Body of pancreas (tissue), 4 donors: ENCODE measurements at regions not wholly inside any gene's neighbourhood (a gene's known extent, or its start where the extent isn't known, plus 50 kb on each side); places are given as distances from the start of the nearest gene placed in this dataset.

Experiments
- ATAC-seq: fragments of 150-250 bp; one replicate; pipeline ENCODE4 v1.9.1; 2016
- DNase-seq, 4 donors: peaks; one replicate each; pipeline ENCODE4 v3.0.0-alpha.2; 2019
- H3K27ac ChIP-seq, 4 donors: fragments of 200-600 bp; sonication (generic); 1 replicate in 3 of 4; 2 replicates in 1 of 4; pipeline versions ENCODE4 v1.5.1 to v1.6.1; 2016 to 2019; ENCODE audit warnings: mild to moderate bottlenecking in 1 of 4, mixed read lengths in 1 of 4, moderate library complexity in 1 of 4
- H3K27me3 ChIP-seq, 2 donors: fragments of 200-600 bp; sonication (generic); one replicate each; pipeline ENCODE4 v1.6.0; 2016; ENCODE audit warnings: mild to moderate bottlenecking in 1 of 2
- H3K36me3 ChIP-seq, 2 donors: fragments of 200-600 bp; sonication (generic); replicated peaks in 1 of 2; 2 replicates each; pipeline ENCODE4 v1.5.1; 2016; ENCODE audit warnings: low read depth in 2 of 2; ENCODE audit not compliant: insufficient read depth in 1 of 2
- H3K4me1 ChIP-seq: fragments of 200-600 bp; sonication (generic); one replicate; pipeline ENCODE4 v1.6.0; 2016
- H3K4me3 ChIP-seq, 2 donors: fragments of 200-600 bp; sonication (generic); 1 replicate in 1 of 2; 2 replicates in 1 of 2; pipeline ENCODE4 v1.5.1; 2016 to 2019
- H3K9me3 ChIP-seq, 3 donors: fragments of 200-600 bp; sonication (generic); 1 replicate in 2 of 3; 2 replicates in 1 of 3; pipeline ENCODE4 v1.5.1; 2016
- POLR2A ChIP-seq, 3 donors: fragments of 450-650 bp; IDR thresholded peaks; one replicate each; pipeline ENCODE4 v1.6.1; 2016; ENCODE audit warnings: antibody characterized with exemption in 3 of 3, mild to moderate bottlenecking in 2 of 3
- WGBS, 2 donors: methylation state at CpG; one replicate each; pipeline ENCODE4 v1.1.5; 2017; 5-methylcytosine and 5-hydroxymethylcytosine counted together
- intact Hi-C: fragments of 100-400 bp; cut with DNase I; formaldehyde crosslinking; loops from one replicate; pipeline ENCODE4 v1.15.1; 2023
- TF ChIP-seq, protein P1 (sequence below), 7 experiments: fragments of 450-650 bp in 4 of 7; fragments of 200-600 bp in 3 of 7; sonication (generic) in 3 of 7; IDR thresholded peaks; one replicate each; pipeline ENCODE4 v1.5.1; 2016 to 2019; ENCODE audit warnings: antibody characterized with exemption in 7 of 7

DNA sequence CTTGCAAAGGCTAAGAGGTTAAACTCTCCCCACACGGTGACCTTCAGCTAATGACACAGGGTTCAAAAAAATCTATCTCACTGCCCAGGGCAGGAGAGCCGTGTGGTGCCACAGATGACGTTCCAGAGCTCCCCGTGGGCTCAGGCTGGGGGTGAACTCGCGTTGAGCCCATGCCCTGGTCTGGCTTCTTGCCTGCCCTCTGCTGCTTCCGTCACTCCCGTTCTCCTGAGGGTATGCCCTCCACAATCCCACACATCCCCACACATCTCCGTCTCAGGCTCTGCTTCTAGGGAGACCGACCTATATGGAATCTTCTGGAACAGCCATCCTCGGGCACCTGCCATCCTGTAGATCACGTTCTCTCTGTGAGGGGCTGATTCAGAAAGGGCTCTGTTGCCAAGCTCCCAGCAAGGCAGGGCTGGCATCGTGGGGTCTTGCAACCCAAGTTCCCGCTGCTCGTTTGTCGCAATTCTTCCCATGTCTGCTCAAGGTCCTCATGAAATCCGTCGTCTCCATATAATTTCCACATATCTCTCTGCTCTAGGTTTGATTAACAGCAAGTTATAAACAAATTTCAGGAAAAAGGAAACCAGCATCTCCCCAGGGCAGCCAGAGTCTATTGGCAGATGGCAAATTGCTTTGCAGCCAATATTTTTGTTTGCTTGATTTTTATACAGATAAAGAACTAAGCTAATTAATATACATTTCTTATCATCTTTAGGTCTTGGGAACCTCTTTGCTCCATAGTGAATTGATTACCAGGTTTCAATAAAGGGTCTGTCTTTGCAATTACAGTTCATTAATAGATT lies 278.2 kb downstream of the PTPRU start:
- H3K9me3 ChIP-seq: no peaks in the 10 kb centered on the region
- no peaks in the 10 kb centered on the region for H3K4me1 ChIP-seq
- DNase-seq (no peak), ATAC-seq (no peak)
- no peak overlapping the region for H3K27ac ChIP-seq
- 49 to 50% methylated on average over 18 of the region's 18 CpGs for WGBS, 2 donors
- intact Hi-C loops: no loop called here
- H3K27me3 ChIP-seq: no peaks in the 10 kb centered on the region
- H3K4me3 ChIP-seq: no peak overlapping the region
- H3K36me3 ChIP-seq: no peaks in the 10 kb centered on the region
- no peak for TF ChIP-seq POLR2A (IDR thresholded peaks at IDR 0.05)
- TF ChIP-seq, protein P1, sequence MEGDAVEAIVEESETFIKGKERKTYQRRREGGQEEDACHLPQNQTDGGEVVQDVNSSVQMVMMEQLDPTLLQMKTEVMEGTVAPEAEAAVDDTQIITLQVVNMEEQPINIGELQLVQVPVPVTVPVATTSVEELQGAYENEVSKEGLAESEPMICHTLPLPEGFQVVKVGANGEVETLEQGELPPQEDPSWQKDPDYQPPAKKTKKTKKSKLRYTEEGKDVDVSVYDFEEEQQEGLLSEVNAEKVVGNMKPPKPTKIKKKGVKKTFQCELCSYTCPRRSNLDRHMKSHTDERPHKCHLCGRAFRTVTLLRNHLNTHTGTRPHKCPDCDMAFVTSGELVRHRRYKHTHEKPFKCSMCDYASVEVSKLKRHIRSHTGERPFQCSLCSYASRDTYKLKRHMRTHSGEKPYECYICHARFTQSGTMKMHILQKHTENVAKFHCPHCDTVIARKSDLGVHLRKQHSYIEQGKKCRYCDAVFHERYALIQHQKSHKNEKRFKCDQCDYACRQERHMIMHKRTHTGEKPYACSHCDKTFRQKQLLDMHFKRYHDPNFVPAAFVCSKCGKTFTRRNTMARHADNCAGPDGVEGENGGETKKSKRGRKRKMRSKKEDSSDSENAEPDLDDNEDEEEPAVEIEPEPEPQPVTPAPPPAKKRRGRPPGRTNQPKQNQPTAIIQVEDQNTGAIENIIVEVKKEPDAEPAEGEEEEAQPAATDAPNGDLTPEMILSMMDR (IDR thresholded peaks at IDR 0.05): no peak

DNA sequence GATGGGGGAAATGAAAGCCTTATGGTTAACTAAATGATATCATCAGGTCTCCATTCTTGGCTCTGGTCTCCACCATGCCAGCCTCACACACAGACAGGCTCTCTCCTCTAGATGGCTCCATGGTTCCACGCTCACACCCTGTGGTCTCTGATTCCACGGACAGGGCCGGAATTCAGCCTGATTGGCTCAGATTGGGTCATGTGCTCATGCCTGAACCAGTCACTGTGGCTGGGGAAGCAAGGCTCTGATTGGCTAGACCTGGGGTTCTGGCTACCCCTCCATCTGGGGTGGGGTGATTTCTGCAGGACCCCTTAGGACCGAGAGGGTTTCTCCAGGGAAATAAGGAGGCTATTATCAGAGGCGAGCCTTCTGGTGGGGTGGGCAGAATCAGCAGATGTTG lies 277.0 kb downstream of the PTPRU start:
- intact Hi-C loops: no loop called here
- no peak overlapping the region for H3K27ac ChIP-seq
- H3K27me3 ChIP-seq: no peaks in the 10 kb centered on the region
- H3K4me1 ChIP-seq: no peaks in the 10 kb centered on the region
- H3K9me3 ChIP-seq: no peaks in the 10 kb centered on the region
- no peaks in the 10 kb centered on the region for H3K36me3 ChIP-seq
- ATAC-seq: peak; percentile 66
- peak; percentile 29 to 57 (median 37) for DNase-seq
- TF ChIP-seq POLR2A (IDR thresholded peaks at IDR 0.05): no peak
- TF ChIP-seq, protein P1 (IDR thresholded peaks at IDR 0.05): peak in 5 of 7 experiments; percentile 23 to 53 (median 46)
- 59 to 75% methylated on average over 5 of the region's 5 CpGs for WGBS, 2 donors
- H3K4me3 ChIP-seq: no peak overlapping the region

DNA sequence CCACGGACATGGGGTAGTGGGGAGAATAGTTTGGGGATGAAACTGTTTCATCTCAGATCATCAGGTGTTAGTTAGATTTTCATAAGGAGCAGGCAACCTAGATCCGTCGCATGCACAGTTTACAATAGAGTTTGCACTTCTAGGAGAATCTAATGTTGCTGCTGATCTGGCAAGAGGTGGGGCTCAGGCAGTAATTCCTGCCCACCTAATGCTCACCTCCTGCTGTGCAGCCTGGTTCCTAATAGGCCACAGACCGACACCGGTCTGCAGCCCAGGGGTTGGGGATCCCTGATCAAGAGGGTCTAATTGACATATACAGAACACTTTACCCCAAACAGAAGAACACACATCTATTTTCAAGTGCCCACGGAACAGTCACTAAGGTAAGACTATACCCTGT lies 275.1 kb downstream of the PTPRU start:
- TF ChIP-seq, protein P1 (IDR thresholded peaks at IDR 0.05): no peak
- no peak for TF ChIP-seq POLR2A (IDR thresholded peaks at IDR 0.05)
- 75 to 82% methylated on average over 6 of the region's 6 CpGs for WGBS, 2 donors
- Histone ChIP-seq H3K27ac (no peak overlapping the region), H3K4me3 (no peak overlapping the region), H3K36me3 (no peaks in the 10 kb centered on the region), H3K4me1 (no peaks in the 10 kb centered on the region), H3K9me3 (no peaks in the 10 kb centered on the region), H3K27me3 (no peaks in the 10 kb centered on the region)
- intact Hi-C loops: no loop called here
- DNase-seq (no peak), ATAC-seq (no peak)

DNA sequence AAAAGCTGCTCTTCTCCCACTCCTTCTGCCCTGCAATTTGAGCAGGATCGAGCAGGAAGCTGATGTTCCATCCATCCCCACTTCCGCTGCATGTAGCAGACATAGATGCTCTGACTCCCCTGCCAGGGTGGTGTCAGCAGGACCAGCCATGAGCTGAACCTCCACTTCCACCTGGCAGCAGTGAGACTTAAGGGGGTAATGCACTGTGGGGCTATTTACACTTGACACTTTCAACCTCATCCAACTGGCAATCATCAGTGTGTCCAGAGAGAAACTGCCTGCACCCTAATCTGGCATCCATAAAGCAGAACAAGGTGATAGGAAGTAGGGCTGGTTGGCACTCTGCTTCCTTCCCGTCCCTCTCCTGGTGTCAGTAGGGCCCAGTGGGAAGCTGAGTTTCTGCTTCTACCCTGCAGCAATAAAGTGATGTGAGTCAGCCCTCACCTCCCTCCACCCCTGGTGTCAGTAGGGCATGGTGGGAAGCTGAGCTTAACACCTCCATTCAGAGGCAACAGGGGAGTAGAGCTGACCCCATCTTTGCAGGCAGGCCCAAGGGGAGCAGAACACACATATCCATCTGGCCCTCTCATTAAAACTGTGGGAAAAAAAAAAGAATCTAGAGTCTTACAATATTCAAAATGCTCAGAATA lies 272.3 kb downstream of the PTPRU start:
- Histone ChIP-seq H3K27me3 (no peaks in the 10 kb centered on the region), H3K4me1 (no peaks in the 10 kb centered on the region), H3K27ac (no peak overlapping the region), H3K36me3 (no peaks in the 10 kb centered on the region), H3K9me3 (no peaks in the 10 kb centered on the region), H3K4me3 (no peak overlapping the region)
- intact Hi-C loops: no loop called here
- ATAC-seq (no peak), DNase-seq (no peak)
- TF ChIP-seq, protein P1 (IDR thresholded peaks at IDR 0.05): no peak
- no peak for TF ChIP-seq POLR2A (IDR thresholded peaks at IDR 0.05)
- WGBS, 2 donors: 72 to 80% methylated on average over 3 of the region's 3 CpGs
